Stimulated activated naive CD8-positive, alpha-beta T cell treated with anti-CD3 and anti-CD28 coated beads, Interleukin-15, Interleukin-2, amounts not matched to agents 100 U/mL and 50 U/mL, for 24 hours (primary cell): ENCODE measurements at regions not wholly inside any gene's neighbourhood (a gene's known extent, or its start where the extent isn't known, plus 50 kb on each side); places are given as distances from the start of the nearest gene placed in this dataset.
"Not testable (repeated sequence)": the region's sequence is repeated elsewhere in the genome, so short reads cannot be mapped to it uniquely, and the experiment has no call there.

ENCODE experiments used
- ATAC-seq: fragments of 150-1000 bp; cut with Tn5 transposase; one replicate; pipeline ENCODE4 v1.10.0; 2021
- DNase-seq: peaks from one replicate; pipeline ENCODE4 v3.0.0; 2021

- DNase-seq: no peak
- ATAC-seq: no peak
Observed at GRCh38 chr3:28150465-28151206, 90.8 kb upstream of the CMC1 start.

- DNase-seq: no peak
- ATAC-seq: no peak
Observed at GRCh38 chr3:28151207-28151550, 90.2 kb upstream of the CMC1 start.

GRCh38 chr3:28151608-28152228, 89.7 kb upstream of the CMC1 start:
- DNase-seq (no peak), ATAC-seq (no peak)

GRCh38 chr3:28155631-28156030, 85.8 kb upstream of the CMC1 start:
- ATAC-seq (no peak), DNase-seq (no peak)

GRCh38 chr3:28156599-28156998, 84.8 kb upstream of the CMC1 start:
- not testable (repeated sequence) for ATAC-seq, DNase-seq

- ATAC-seq: peak; percentile 82
- DNase-seq: no peak
Observed at GRCh38 chr3:28171962-28172361, 69.5 kb upstream of the CMC1 start.

- ATAC-seq (no peak), DNase-seq (no peak)
Observed at GRCh38 chr3:28172748-28173147, 68.7 kb upstream of the CMC1 start.

- ATAC-seq: no peak
Observed at GRCh38 chr3:28173836-28174235, 67.6 kb upstream of the CMC1 start.

GRCh38 chr3:28186748-28187147, 54.7 kb upstream of the CMC1 start:
- DNase-seq (no peak), ATAC-seq (no peak)

More at GRCh38 chr3:28173836-28174235, 67.6 kb upstream of the CMC1 start:
- DNase-seq: no peak

GRCh38 chr3:28188686-28189085, 52.7 kb upstream of the CMC1 start:
- DNase-seq (no peak), ATAC-seq (no peak)

GRCh38 chr3:28191363-28191762, 50.1 kb upstream of the CMC1 start:
- no peak for ATAC-seq
- DNase-seq: no peak
